ENCODE measurements at regions not wholly inside any gene's neighbourhood (a gene's known extent, or its start where the extent isn't known, plus 50 kb on each side); places are given as distances from the start of the nearest gene placed in this dataset.

GRCh38 chr13:87172166-87172835, 498.9 kb upstream of the SLITRK5 start:
- no peak for TF ChIP-seq CTCF (IDR thresholded peaks at IDR 0.05)
- no peak for TF ChIP-seq ZFX (IDR thresholded peaks at IDR 0.05; ENCODE audit: borderline replicate concordance)

Data from 22Rv1 (cell line).